NB4 (cell line): ENCODE measurements at regions not wholly inside any gene's neighbourhood (a gene's known extent, or its start where the extent isn't known, plus 50 kb on each side); places are given as distances from the start of the nearest gene placed in this dataset.

ENCODE experiments used
- MYC ChIP-seq: IDR thresholded peaks from 2 replicates; pipeline ENCODE4 v1.6.1; 2011; ENCODE audit warnings: low read depth, low read length
- POLR2A ChIP-seq: IDR thresholded peaks from 2 replicates; pipeline ENCODE4 v1.6.1; 2011; ENCODE audit warnings: mild to moderate bottlenecking; ENCODE audit not compliant: insufficient read length; ENCODE audit errors: extremely low read depth
- TF ChIP-seq, protein P1 (sequence below): IDR thresholded peaks from one replicate; pipeline ENCODE4 v1.5.1; 2012; ENCODE audit warnings: low read depth, low read length
- TF ChIP-seq, protein P2 (sequence below): IDR thresholded peaks from 2 replicates; pipeline ENCODE4 v1.6.1; 2011; ENCODE audit warnings: low read depth, low read length

DNA sequence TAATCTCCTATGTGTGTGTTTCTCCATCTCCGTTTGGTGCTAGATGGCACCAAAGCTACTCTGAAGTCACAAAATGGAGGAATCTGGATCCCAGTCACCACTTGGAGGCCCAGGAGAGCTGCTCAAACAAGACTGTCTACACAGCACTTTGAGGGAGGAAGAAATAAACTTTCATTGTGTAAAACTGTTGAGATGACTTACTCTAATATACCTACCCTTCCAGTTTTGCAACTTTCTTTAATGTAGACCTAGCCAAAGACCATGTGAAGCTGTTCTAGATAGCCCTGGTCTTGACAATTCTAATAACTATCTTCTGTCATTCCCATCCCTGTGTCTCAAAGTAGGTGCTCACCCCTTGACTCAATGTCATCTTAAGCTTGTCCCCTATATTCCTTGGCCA, 52.8 kb upstream of the TAB3 start:
- TF ChIP-seq, protein P1, sequence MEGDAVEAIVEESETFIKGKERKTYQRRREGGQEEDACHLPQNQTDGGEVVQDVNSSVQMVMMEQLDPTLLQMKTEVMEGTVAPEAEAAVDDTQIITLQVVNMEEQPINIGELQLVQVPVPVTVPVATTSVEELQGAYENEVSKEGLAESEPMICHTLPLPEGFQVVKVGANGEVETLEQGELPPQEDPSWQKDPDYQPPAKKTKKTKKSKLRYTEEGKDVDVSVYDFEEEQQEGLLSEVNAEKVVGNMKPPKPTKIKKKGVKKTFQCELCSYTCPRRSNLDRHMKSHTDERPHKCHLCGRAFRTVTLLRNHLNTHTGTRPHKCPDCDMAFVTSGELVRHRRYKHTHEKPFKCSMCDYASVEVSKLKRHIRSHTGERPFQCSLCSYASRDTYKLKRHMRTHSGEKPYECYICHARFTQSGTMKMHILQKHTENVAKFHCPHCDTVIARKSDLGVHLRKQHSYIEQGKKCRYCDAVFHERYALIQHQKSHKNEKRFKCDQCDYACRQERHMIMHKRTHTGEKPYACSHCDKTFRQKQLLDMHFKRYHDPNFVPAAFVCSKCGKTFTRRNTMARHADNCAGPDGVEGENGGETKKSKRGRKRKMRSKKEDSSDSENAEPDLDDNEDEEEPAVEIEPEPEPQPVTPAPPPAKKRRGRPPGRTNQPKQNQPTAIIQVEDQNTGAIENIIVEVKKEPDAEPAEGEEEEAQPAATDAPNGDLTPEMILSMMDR = no peak
- TF ChIP-seq POLR2A = no peak
- TF ChIP-seq, protein P2, sequence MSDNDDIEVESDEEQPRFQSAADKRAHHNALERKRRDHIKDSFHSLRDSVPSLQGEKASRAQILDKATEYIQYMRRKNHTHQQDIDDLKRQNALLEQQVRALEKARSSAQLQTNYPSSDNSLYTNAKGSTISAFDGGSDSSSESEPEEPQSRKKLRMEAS = no peak
- no peak for TF ChIP-seq MYC
